ENCODE measurements at regions not wholly inside any gene's neighbourhood (a gene's known extent, or its start where the extent isn't known, plus 50 kb on each side); places are given as distances from the start of the nearest gene placed in this dataset.

DNA sequence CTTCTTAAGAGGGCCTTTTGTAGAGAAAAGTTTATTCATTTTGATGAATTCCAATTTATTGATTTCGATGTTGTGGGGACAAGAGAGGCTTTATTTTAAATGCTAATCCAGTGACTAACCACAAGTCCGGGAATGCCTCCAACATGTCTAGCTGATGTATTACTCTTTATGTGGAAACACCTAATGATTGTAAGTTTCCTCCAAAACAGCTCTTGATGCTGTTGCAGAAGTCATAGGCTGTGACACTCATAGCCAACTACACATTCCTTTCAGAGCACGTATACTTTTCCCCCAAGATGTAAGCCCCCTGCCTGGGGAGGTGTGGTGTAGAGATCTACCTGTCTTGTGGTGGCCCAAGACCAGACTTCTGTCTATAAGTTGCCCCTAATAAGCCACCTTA is 61.3 kb upstream of the RNF24 start:
- H3K9me3 ChIP-seq (ENCODE audit: control insufficient read depth, insufficient read depth, low read length), result no peaks in the 10 kb centered on the region
- no peaks in the 10 kb centered on the region for H3K36me3 ChIP-seq (ENCODE audit: insufficient read depth, low read length)
- H3K4me1 ChIP-seq (ENCODE audit: insufficient read depth, low read length), result peaks cover 11% of the 10 kb centered on the region
- no peak overlapping the region for H3K9ac ChIP-seq (ENCODE audit: low read depth, low read length)

DNA sequence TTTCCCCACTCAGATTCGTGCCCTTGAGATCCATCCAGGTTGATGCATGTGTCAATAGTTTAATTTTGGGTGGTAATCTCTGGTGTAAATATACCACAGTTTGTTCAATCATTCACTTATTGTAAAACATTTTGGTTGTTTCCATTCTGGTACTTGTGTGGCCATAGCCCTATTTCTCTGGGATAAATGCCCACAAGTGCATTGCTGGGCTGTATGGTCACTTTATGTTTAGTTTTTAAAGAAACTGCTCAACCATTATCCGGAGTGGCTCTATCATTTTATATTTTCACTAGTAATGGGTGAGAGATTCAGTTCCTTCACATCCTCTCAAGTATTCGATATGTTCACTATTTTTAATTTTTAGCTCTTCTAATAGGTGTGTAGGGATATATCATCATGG is 60.7 kb upstream of the RNF24 start:
- Histone ChIP-seq H3K36me3 (ENCODE audit: insufficient read depth, low read length) (no peaks in the 10 kb centered on the region), H3K4me1 (ENCODE audit: insufficient read depth, low read length) (peaks cover 11% of the 10 kb centered on the region), H3K9ac (ENCODE audit: low read depth, low read length) (no peak overlapping the region), H3K9me3 (ENCODE audit: control insufficient read depth, insufficient read depth, low read length) (no peaks in the 10 kb centered on the region)

DNA sequence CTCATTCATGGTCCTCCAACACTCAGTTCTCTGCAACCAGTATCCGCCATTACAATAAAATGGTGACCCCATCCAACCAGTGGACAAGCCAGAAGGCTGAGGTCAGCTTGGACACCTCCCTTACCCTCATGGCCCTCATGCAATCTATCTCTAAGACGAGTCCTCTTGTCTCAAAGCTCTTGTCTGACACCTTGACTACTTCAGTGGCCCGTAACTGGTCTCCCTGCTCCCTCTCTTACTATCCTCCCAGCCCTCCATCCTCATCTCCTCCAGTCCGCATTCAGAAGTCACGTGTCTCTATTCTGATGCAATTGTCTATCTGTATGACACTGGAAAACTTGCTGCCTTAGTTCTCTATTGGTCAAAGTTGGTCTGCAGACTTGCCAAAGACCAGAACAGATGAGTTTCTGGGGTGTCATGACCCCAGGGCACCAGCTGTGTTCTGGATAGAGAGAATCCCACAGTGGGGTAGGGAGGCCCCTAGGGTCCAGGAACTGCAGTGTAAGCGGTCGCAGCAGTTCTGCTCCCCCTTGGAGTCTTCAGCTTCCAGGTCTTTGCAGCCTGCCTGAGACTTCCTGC is 59.6 kb upstream of the RNF24 start:
- Histone ChIP-seq H3K36me3 (ENCODE audit: insufficient read depth, low read length) (no peaks in the 10 kb centered on the region), H3K4me1 (ENCODE audit: insufficient read depth, low read length) (peaks cover 11% of the 10 kb centered on the region), H3K9me3 (ENCODE audit: control insufficient read depth, insufficient read depth, low read length) (0 out of 2 replicates have a peak, but pooled peaks cover 2% of the 10 kb centered on the region), H3K9ac (ENCODE audit: low read depth, low read length) (no peak overlapping the region)

DNA sequence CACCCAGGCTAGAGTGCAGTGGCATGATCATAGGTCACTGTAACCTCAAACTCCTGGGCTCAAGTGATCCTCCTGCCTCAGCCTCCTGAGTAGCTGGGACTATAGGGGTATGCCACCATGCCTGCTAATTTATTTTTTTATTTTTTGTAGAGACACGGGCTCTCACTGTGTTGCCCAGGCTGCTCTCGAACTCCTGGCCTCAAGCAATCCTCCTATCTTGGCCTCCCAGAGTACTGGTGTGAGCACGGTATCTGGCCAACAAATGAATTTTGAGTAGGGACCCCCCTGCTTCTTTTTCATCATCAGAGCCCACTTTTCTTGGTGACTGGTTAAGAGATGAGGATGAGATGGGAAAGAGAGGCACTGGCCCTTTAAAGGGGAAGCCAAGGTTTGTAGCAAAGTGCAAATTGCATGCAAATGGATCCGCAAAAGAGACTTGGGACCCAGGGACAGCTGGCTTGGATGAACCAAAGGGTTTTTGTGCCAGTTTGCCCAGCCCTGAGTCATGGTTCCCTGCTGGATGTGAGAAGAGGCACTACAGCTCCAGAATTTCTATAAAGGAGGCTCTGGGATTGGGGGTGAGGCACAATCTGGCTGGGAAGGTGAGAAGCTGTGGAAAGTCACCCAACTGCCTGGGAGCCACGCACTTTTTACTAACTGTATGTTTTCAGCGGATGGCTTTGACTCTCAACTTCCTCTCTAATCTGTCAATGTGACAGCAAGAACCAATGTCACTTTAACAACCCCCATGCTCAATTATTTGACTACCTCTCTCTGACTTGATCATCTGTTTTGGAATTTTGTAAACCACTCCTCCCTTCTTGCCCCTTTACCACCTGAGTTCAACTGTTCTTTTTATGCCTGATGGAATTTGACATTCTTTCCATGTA is 58.7 kb upstream of the RNF24 start:
- Histone ChIP-seq H3K9me3 (ENCODE audit: control insufficient read depth, insufficient read depth, low read length) (0 out of 2 replicates have a peak, but pooled peaks cover 2% of the 10 kb centered on the region), H3K36me3 (ENCODE audit: insufficient read depth, low read length) (no peaks in the 10 kb centered on the region), H3K4me1 (ENCODE audit: insufficient read depth, low read length) (peaks cover 11% of the 10 kb centered on the region), H3K9ac (ENCODE audit: low read depth, low read length) (no peak overlapping the region)

DNA sequence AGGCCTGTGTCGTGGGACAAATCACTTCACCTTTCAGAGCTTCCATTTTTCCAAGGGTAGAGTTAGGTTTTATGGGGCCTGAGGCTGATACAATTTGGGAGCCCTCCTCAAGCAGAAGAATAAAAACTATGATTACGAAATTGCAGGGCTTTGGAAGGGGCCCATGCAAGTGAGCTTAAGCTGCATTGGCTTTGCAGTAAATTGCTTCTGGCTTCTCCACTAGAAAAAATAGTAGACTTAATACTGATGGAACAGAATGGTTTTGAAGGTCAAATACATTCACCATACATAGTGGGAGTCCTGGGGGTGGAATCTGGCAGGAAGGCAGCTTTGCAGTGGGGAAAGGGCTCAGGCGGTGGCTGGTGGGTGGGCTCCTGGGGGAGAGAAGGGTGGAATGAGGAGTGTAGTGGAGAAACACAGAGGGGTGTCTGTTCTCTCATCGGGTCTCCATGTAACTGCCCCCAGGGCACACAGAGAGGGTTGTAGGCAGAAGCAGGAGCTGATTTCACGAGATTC is 55.9 kb upstream of the RNF24 start:
- H3K36me3 ChIP-seq (ENCODE audit: insufficient read depth, low read length), result no peaks in the 10 kb centered on the region
- H3K9ac ChIP-seq (ENCODE audit: low read depth, low read length), result no peak overlapping the region
- 0 out of 2 replicates have a peak, but pooled peaks cover 2% of the 10 kb centered on the region for H3K9me3 ChIP-seq (ENCODE audit: control insufficient read depth, insufficient read depth, low read length)
- peaks cover 11% of the 10 kb centered on the region for H3K4me1 ChIP-seq (ENCODE audit: insufficient read depth, low read length)

DNA sequence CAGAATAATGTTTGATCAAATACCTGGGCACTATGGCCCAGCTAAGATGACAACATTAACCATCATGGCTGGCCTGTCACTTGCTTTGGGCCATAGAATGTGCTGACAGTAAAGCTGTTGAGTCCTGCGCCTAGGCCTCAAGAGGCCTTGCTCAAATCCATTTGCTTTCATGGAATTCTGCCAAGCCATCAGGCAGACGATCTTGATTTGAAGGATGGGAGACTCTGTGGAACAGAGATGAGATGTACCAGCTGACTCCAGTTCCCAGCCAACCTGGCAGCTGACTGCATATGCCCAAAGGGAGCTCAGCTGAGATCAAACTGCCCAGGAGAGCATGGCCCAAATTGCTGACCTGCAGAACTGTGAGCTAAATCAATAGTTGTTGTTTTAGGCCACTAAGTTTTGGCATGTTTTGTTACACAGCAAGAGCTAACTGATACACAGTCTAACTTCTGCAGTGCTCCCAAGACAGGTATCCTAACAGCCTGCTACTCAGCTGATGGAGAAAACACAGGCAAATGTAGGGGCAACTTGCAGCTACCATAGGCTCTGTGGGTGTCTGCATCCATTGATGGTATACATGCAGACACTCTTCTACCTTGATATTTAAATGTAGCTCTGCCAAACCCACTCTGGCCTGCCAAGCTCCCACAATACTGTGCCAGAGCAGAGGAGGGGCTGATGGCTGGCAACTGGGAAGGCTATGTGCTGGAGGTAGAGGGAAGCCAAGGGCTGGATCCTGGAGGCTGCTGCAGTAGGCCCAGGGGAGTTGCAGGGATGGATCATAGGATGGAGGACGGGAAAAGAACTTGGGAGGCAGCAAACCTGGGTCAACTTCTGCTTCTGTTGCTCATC is 55.2 kb upstream of the RNF24 start:
- no peaks in the 10 kb centered on the region for H3K36me3 ChIP-seq (ENCODE audit: insufficient read depth, low read length)
- H3K4me1 ChIP-seq (ENCODE audit: insufficient read depth, low read length), result peaks cover 11% of the 10 kb centered on the region
- H3K9ac ChIP-seq (ENCODE audit: low read depth, low read length), result no peak overlapping the region
- 0 out of 2 replicates have a peak, but pooled peaks cover 2% of the 10 kb centered on the region for H3K9me3 ChIP-seq (ENCODE audit: control insufficient read depth, insufficient read depth, low read length)

DNA sequence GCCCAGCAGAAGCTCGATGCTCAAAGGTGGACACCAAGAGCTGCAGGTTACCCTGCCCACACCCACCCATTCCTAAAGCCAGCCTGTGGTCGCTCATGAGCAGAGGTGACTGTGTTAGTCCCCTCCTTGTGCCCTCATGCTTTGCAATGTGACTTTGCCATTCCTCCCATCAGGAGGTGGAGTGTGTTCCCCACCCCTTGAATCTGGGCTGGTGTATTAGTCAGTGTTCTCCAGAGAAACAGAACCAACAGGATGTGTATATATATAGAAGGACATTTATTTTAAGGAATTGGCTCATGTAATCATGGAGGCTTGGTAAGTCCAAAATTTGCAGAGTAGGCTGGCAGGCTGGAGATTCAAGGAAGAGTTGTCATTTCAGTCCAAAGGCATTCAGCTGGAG is 54.4 kb upstream of the RNF24 start:
- no peaks in the 10 kb centered on the region for H3K36me3 ChIP-seq (ENCODE audit: insufficient read depth, low read length)
- peaks cover 7% of the 10 kb centered on the region for H3K4me1 ChIP-seq (ENCODE audit: insufficient read depth, low read length)
- H3K9me3 ChIP-seq (ENCODE audit: control insufficient read depth, insufficient read depth, low read length), result 0 out of 2 replicates have a peak, but pooled peaks cover 2% of the 10 kb centered on the region
- H3K9ac ChIP-seq (ENCODE audit: low read depth, low read length), result no peak overlapping the region

DNA sequence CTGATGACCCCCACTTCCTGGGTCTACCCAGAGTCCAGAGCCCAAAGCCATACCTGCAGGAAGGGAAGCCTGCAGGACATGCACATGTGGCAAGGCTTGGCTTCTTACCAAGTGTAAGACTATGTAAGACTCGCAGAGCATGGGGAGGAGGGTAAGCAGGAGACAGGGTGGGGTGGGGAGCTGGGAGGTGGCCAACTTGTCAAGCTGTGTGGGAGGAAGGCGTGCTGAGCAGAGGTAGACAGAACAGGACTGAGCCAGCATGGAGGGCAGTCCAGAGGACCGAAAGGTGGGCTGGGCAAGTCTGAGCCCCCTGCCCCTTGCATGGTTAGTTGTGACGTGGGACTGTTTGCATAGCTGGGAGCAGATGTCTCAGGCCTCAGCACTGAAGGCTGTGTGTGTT is 53.4 kb upstream of the RNF24 start:
- Histone ChIP-seq H3K9ac (ENCODE audit: low read depth, low read length) (no peak overlapping the region), H3K36me3 (ENCODE audit: insufficient read depth, low read length) (no peaks in the 10 kb centered on the region), H3K4me1 (ENCODE audit: insufficient read depth, low read length) (peaks cover 11% of the 10 kb centered on the region), H3K9me3 (ENCODE audit: control insufficient read depth, insufficient read depth, low read length) (0 out of 2 replicates have a peak, but pooled peaks cover 2% of the 10 kb centered on the region)

DNA sequence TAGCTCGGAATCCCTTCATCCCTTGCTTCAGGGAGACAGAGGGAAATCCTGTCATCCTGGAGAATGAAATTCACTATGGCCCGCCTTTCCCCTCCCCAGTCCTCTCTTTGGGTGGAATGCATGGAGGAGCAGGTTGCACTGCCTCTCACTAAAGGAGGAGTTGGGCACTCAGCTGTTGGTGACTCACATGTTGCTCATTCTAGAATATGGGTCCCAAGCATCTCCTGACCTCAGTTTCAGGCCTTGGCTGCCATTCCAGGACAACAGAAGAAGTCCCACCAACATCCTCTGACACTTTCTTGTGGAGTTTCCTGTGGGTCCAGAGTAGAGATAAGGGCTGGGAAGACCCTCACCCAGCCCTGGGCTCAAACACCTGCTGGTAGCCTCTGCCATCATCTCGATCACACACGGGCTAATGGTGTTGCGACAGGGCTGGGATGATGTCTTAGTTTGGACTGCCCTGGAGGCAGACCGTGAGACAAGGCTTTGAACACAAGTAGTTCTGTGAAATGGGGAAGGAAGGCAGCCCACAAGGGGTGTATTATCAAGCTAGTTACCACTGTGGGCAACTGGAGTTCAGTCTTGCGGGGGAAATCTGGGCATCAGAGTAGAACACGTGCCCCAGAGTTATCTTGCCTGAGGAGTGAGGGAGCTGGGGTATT is 52.4 kb upstream of the RNF24 start:
- Histone ChIP-seq H3K4me1 (ENCODE audit: insufficient read depth, low read length) (peaks cover 15% of the 10 kb centered on the region), H3K9ac (ENCODE audit: low read depth, low read length) (no peak overlapping the region), H3K36me3 (ENCODE audit: insufficient read depth, low read length) (no peaks in the 10 kb centered on the region), H3K9me3 (ENCODE audit: control insufficient read depth, insufficient read depth, low read length) (0 out of 2 replicates have a peak, but pooled peaks cover 2% of the 10 kb centered on the region)

DNA sequence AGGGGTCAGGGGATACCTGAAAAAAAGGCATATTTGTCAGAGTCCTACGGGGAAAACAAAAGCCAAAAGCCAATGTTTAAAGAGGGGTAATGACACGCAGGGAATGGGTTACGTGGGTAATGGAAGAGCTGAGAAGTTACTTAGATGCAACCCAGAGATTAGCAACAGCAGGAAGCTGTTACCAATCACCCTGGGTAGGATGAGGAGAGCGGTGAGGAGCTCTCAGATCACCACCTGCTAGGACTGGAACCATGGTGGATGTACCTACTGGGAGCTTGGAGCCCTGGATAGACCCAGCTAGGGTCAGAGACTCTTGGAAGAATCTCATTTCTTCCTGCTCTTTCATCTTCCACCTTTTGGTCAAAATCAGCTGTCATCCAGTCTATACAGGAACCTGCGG is 51.2 kb upstream of the RNF24 start:
- H3K4me1 ChIP-seq (ENCODE audit: insufficient read depth, low read length), result peaks cover 15% of the 10 kb centered on the region
- no peaks in the 10 kb centered on the region for H3K36me3 ChIP-seq (ENCODE audit: insufficient read depth, low read length)
- H3K9ac ChIP-seq (ENCODE audit: low read depth, low read length), result no peak overlapping the region
- 0 out of 2 replicates have a peak, but pooled peaks cover 2% of the 10 kb centered on the region for H3K9me3 ChIP-seq (ENCODE audit: control insufficient read depth, insufficient read depth, low read length)

DNA sequence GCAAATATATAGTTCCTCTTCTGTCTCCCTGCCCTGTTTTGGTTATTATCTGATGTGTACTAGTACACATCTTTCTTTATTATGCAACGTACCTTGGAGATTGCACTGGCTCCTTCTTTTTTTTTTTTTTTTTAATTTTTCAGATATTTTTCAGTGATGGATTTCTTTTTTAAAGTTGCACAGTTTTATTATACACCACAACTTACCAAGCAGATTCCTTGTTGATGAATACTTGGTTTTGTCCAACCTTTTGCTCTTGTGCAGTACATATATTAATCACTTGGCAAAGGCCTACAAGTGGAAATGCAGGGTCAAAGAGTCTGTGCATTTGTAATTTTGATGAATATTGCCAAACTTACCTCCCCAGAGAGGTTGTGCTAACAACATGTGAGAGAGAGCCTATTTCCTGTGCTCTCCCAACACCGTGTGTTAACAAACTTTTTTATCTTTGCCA is 50.1 kb upstream of the RNF24 start:
- Histone ChIP-seq H3K9ac (ENCODE audit: low read depth, low read length) (no peak overlapping the region), H3K9me3 (ENCODE audit: control insufficient read depth, insufficient read depth, low read length) (0 out of 2 replicates have a peak, but pooled peaks cover 2% of the 10 kb centered on the region), H3K4me1 (ENCODE audit: insufficient read depth, low read length) (peaks cover 15% of the 10 kb centered on the region), H3K36me3 (ENCODE audit: insufficient read depth, low read length) (no peaks in the 10 kb centered on the region)

Data from ES-I3 (cell line).